ENCODE measurements at regions not wholly inside any gene's neighbourhood (a gene's known extent, or its start where the extent isn't known, plus 50 kb on each side); places are given as distances from the start of the nearest gene placed in this dataset.

DNA sequence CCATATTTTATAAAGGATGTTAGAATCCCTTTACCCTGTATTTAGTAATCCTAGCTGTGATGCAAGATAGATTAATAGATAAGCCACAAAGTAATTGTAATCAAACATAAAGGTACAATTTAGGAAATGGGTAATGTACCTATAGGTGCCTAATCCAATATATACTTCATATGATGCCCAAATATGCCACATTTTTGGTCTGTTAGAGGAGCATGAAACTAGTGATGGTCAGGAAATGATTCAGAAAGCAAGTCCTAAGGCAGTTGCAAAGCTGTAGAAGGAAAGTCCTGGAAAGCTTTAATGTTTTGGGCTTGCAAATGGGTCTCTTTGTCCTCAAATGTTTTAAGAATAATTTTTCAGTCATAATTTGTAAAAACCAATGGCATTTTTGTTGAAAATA is 76.6 kb upstream of the PTPRK start (continued):
- no peak for TF ChIP-seq CTBP1 (IDR thresholded peaks at IDR 0.05; ENCODE audit: borderline replicate concordance)
- no peak for TF ChIP-seq SRSF9 (IDR thresholded peaks at IDR 0.05; ENCODE audit: borderline replicate concordance, low read depth, low read length)
- no peak for TF ChIP-seq LCOR (CRISPR knock-in tag; IDR thresholded peaks at IDR 0.05)
- no peak for TF ChIP-seq KLF6 (CRISPR knock-in tag; IDR thresholded peaks at IDR 0.05; ENCODE audit: borderline replicate concordance)

GRCh38 chr6:128595544-128595943 is 75.1 kb upstream of the PTPRK start:
- ChIA-PET CTCF (ENCODE audit: low intra/inter-chr PET ratio) (no interaction called here), POLR2A (no interaction called here)
- no peaks in the 10 kb centered on the region for H4K20me1 ChIP-seq (replicated peaks; ENCODE audit: control insufficient read depth, insufficient read depth, low read length)
- H3K4me2 ChIP-seq (ENCODE audit: insufficient read depth, low read length) = no peak overlapping the region
- TF ChIP-seq NR0B1 (IDR thresholded peaks at IDR 0.05; ENCODE audit: partially characterized antibody) (no peak), ZBED1 (IDR thresholded peaks at IDR 0.05) (no peak), POLR3A (IDR thresholded peaks at IDR 0.05; ENCODE audit: borderline replicate concordance, extremely low read depth, insufficient read depth, insufficient read length) (no peak), SIRT6 (IDR thresholded peaks at IDR 0.05; ENCODE audit: low read depth, low read length) (no peak), MCM3 (IDR thresholded peaks at IDR 0.05) (no peak), ETS1 (conservative IDR thresholded peaks at IDR 0.05; ENCODE audit: control insufficient read depth, low read depth, low read length) (no peak), ZNF444 (CRISPR knock-in tag; IDR thresholded peaks at IDR 0.05) (no peak), SAFB (IDR thresholded peaks at IDR 0.05; ENCODE audit: borderline replicate concordance, low read depth, low read length) (no peak)
- H3K4me3 ChIP-seq = no peak overlapping the region
- no peaks in the 10 kb centered on the region for H3K27me3 ChIP-seq (ENCODE audit: control insufficient read depth in 2 of 2, insufficient read depth in 2 of 2, low read length in 2 of 2)
- ATAC-seq (no peak), FAIRE-seq (no peak), DNase-seq (ENCODE audit: extremely low read depth in 1 of 4, low spot score in 3 of 4) (no peak)
- no peaks in the 10 kb centered on the region for H3K79me2 ChIP-seq (ENCODE audit: control insufficient read depth, insufficient read depth, low read length)
- no TSS peak for BruUV-seq (replicated peaks)
- in situ Hi-C loops (cut with MboI) = no loop called here
- H3K9ac ChIP-seq (ENCODE audit: insufficient read depth in 1 of 2, low read depth in 2 of 2, low read length in 2 of 2) = no peak overlapping the region
- no peaks in the 10 kb centered on the region for H3K4me1 ChIP-seq (replicated peaks in 1 of 2; ENCODE audit: control insufficient read depth in 2 of 2, insufficient read depth in 2 of 2, low read length in 2 of 2)
- H3K9me1 ChIP-seq (ENCODE audit: control insufficient read depth, insufficient read depth, low read length) = no peaks in the 10 kb centered on the region
- H3K9me3 ChIP-seq (replicated peaks; ENCODE audit: control insufficient read depth, insufficient read depth, low read depth, low read length) = no peaks in the 10 kb centered on the region
- H3K27ac ChIP-seq (ENCODE audit: extremely low read depth, low read depth, low read length) = no peak overlapping the region
- H2AFZ ChIP-seq (ENCODE audit: low read depth, low read length) = no peak overlapping the region
- intact Hi-C loops (cut with micrococcal nuclease) = no loop called here
- no peaks in the 10 kb centered on the region for H3K36me3 ChIP-seq (ENCODE audit: control insufficient read depth, insufficient read depth, low read length)
- WGBS (ENCODE audit: insufficient coverage, low coverage, missing lambda C conversion rate) = 0% methylated on average over 1 of the region's 1 CpG
